Naive thymus-derived CD4-positive, alpha-beta T cell (primary cell): ENCODE measurements at regions not wholly inside any gene's neighbourhood (a gene's known extent, or its start where the extent isn't known, plus 50 kb on each side); places are given as distances from the start of the nearest gene placed in this dataset.

Experiments
- ATAC-seq: fragments of 150-1000 bp; cut with Tn5 transposase; 2 replicates; pipeline ENCODE4 v1.10.0; 2021; ENCODE audit warnings: mild to moderate bottlenecking, moderate library complexity
- CTCF ChIA-PET: fragments of 350-600 bp; sonication (Branson Sonifier 250); formaldehyde crosslinking; loops from one replicate; lab custom pipeline; 2021; ENCODE audit warnings: antibody characterized with exemption; lab: Charles Lee
- POLR2A ChIA-PET: fragments of 350-600 bp; sonication (Branson Sonifier 250); formaldehyde crosslinking; loops from one replicate; lab custom pipeline; 2021; ENCODE audit warnings: antibody characterized with exemption, inconsistent platforms; lab: Charles Lee
- DNase-seq, 9 donors: peaks; one replicate each; pipeline versions ENCODE4 v3.0.0 to v3.0.0-alpha.2; 2020 to 2022; ENCODE audit warnings: mixed read lengths in 1 of 9
- H3K27ac ChIP-seq: one replicate; pipeline ENCODE4 v1.7.0; 2013; ENCODE audit warnings: mild to moderate bottlenecking, low read depth, low read length, moderate library complexity
- H3K27me3 ChIP-seq, 2 donors: one replicate each; pipeline ENCODE4 v1.7.0; 2013; ENCODE audit warnings: low read length in 2 of 2, mild to moderate bottlenecking in 2 of 2, moderate library complexity in 2 of 2; ENCODE audit not compliant: control insufficient read depth in 2 of 2, insufficient read depth in 2 of 2
- H3K36me3 ChIP-seq, 3 experiments: 1 replicate in 2 of 3; 2 replicates in 1 of 3; pipeline ENCODE4 v1.7.0; 2013; ENCODE audit warnings: low read length in 3 of 3, mild to moderate bottlenecking in 3 of 3, moderate library complexity in 1 of 3; ENCODE audit not compliant: insufficient read depth in 3 of 3, control insufficient read depth in 2 of 3
- H3K4me1 ChIP-seq, 2 donors: one replicate each; pipeline ENCODE4 v1.7.0; 2013; ENCODE audit warnings: low read length in 2 of 2, mild to moderate bottlenecking in 2 of 2, moderate library complexity in 1 of 2; ENCODE audit not compliant: control insufficient read depth in 2 of 2, insufficient read depth in 2 of 2
- H3K4me3 ChIP-seq: 2 replicates; pipeline ENCODE4 v1.7.0; 2013; ENCODE audit warnings: mild to moderate bottlenecking, low read length
- H3K9me3 ChIP-seq, 3 experiments: 1 replicate in 2 of 3; 2 replicates in 1 of 3; pipeline ENCODE4 v1.7.0; 2013; ENCODE audit warnings: low read length in 3 of 3; ENCODE audit not compliant: control insufficient read depth in 2 of 3
- H3K27ac Mint-ChIP-seq, 9 donors: one replicate each; pipeline ENCODE4 v1.8.0; 2020 to 2022; ENCODE audit warnings: mixed read lengths in 9 of 9, mild to moderate bottlenecking in 8 of 9, moderate library complexity in 5 of 9, inconsistent platforms in 2 of 9
- H3K27me3 Mint-ChIP-seq, 5 donors: one replicate each; pipeline ENCODE4 v1.8.0; 2021 to 2022; ENCODE audit warnings: mixed read lengths in 5 of 5, mild to moderate bottlenecking in 1 of 5
- H3K36me3 Mint-ChIP-seq, 5 donors: one replicate each; pipeline ENCODE4 v1.8.0; 2020 to 2022; ENCODE audit warnings: mixed read lengths in 5 of 5, mild to moderate bottlenecking in 3 of 5, inconsistent platforms in 1 of 5
- H3K4me1 Mint-ChIP-seq, 7 donors: one replicate each; pipeline ENCODE4 v1.8.0; 2020 to 2022; ENCODE audit warnings: mixed read lengths in 7 of 7, mild to moderate bottlenecking in 3 of 7, inconsistent platforms in 1 of 7
- H3K4me3 Mint-ChIP-seq, 10 donors: one replicate each; pipeline ENCODE4 v1.8.0; 2020 to 2022; ENCODE audit warnings: mild to moderate bottlenecking in 10 of 10, mixed read lengths in 10 of 10, moderate library complexity in 6 of 10, inconsistent platforms in 2 of 10
- H3K9me3 Mint-ChIP-seq, 11 donors: one replicate each; pipeline ENCODE4 v1.8.0; 2020 to 2022; ENCODE audit warnings: mixed read lengths in 11 of 11, mild to moderate bottlenecking in 4 of 11, inconsistent platforms in 1 of 11, moderate library complexity in 1 of 11
- intact Hi-C, 2 donors: fragments of 100-400 bp; cut with micrococcal nuclease; formaldehyde crosslinking; loops; one replicate each; pipeline ENCODE4 v1.15.1; 2023

DNA sequence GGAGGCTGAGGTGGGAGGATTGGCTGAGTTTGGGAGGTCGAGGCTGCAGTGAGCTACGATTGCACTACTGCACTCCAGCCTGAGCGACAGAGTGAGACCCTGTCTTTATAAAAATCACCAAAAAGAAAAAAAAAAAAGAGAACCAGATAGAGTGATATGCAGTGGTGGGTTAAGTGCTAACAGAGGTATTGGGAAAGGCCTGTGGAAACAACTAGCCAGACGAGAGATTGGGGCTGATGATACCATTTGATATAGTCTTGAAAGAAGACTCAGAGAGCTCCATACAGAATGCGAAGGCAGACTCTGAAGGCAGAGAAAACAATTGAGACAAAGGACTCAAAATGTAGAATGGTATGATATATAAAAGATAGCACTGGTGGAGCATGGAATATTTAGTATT lies 134.1 kb downstream of the CDC42EP3 start:
- ChIA-PET CTCF (interaction anchor here (0.7 kb wide), 1 partner anchor 678 kb away, joined by 3 read pairs; no protein-coding TSS in a partner anchor), POLR2A (interaction anchor here (0.6 kb wide), 2 partner anchors 45 to 65 kb away, joined by 3 read pairs; no protein-coding TSS in a partner anchor)
- H3K27me3 ChIP-seq: no peaks in the 10 kb centered on the region
- Mint-ChIP-seq H3K27me3 (peaks cover 0 to 28% (median 0%) of the 10 kb centered on the region in 5 donors), H3K4me1 (peaks cover 0 to 5% (median 3%) of the 10 kb centered on the region in 7 donors), H3K36me3 (no peaks in the 10 kb centered on the region), H3K9me3 (peaks cover 0 to 5% (median 0%) of the 10 kb centered on the region in 11 donors), H3K4me3 (no peak overlapping the region), H3K27ac (no peak overlapping the region)
- DNase-seq (no peak), ATAC-seq (no peak)
- no peaks in the 10 kb centered on the region for H3K4me1 ChIP-seq
- intact Hi-C loops: loop anchor here (2.0 to 5.0 kb wide), 5 partner anchors 81 to 340 kb away; partner anchors contain the start of gene CDC42EP3 (in 1 of the 2)
- no peak overlapping the region for H3K4me3 ChIP-seq
- no peaks in the 10 kb centered on the region for H3K9me3 ChIP-seq
- H3K36me3 ChIP-seq: no peaks in the 10 kb centered on the region
- no peak overlapping the region for H3K27ac ChIP-seq

DNA sequence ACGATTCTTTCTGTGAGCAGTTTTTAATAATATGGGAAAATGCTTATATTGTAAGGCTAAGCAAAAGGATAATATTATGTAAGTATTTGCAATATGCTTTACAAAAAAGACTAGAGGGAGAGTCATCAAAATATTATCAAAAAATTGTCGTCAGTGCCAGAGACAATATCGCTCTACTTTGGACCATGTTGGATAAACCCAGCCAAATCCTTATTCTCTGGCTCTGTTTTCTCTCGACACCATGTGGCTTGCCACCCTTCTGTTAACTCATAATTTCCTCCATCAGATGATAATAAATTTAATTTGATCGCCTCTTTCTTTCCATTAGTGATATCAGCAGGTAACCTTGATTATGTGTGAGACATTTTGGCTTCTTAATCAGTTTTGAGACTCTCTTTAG lies 129.9 kb downstream of the CDC42EP3 start:
- peaks cover 0 to 3% (median 0%) of the 10 kb centered on the region in 7 donors for H3K4me1 Mint-ChIP-seq
- CTCF ChIA-PET: no interaction called here
- peaks cover 0 to 37% (median 0%) of the 10 kb centered on the region in 5 donors for H3K27me3 Mint-ChIP-seq
- ATAC-seq (no peak), DNase-seq (no peak)
- no peaks in the 10 kb centered on the region for H3K9me3 ChIP-seq
- H3K9me3 Mint-ChIP-seq: peaks cover 0 to 5% (median 0%) of the 10 kb centered on the region in 11 donors
- intact Hi-C loops: no loop called here
- H3K4me1 ChIP-seq: no peaks in the 10 kb centered on the region
- no peaks in the 10 kb centered on the region for H3K36me3 Mint-ChIP-seq
- POLR2A ChIA-PET: no interaction called here
- H3K27ac Mint-ChIP-seq: no peak overlapping the region
- no peak overlapping the region for H3K4me3 ChIP-seq
- no peak overlapping the region for H3K27ac ChIP-seq
- H3K27me3 ChIP-seq: no peaks in the 10 kb centered on the region
- H3K36me3 ChIP-seq: no peaks in the 10 kb centered on the region
- no peak overlapping the region for H3K4me3 Mint-ChIP-seq

DNA sequence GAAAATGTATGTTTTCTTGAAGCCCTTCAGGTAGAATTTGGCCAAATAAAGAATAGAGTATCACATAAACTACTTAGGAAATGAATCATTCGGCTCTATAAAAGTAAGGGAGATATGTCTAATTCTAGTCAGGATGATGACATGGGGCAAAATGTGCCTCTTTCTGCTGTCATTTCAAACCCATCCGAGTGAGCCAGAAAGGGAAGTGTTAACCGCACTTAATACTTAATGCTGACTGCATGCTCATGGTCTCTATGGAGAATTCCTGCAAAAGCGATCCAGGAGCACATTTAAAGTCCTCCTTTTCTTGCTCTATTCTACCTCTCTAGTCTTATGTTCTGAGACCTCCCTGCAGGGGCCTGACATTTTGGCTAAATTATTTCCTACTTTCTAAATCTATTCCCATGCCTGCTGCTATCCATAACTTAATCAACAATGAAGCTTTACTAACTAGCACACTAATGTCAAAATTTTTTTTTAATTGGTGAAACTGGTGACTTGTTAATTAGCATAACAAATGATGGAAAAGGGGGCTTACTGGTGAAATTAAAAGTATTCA lies 127.4 kb downstream of the CDC42EP3 start:
- Histone ChIP-seq H3K36me3 (no peaks in the 10 kb centered on the region), H3K27ac (no peak overlapping the region), H3K4me1 (no peaks in the 10 kb centered on the region), H3K9me3 (no peaks in the 10 kb centered on the region), H3K27me3 (no peaks in the 10 kb centered on the region), H3K4me3 (no peak overlapping the region)
- no peak for ATAC-seq
- H3K36me3 Mint-ChIP-seq: no peaks in the 10 kb centered on the region
- ChIA-PET POLR2A (interaction anchor here (0.7 kb wide), 1 partner anchor 104 kb away, joined by 3 read pairs; no protein-coding TSS in a partner anchor), CTCF (interaction anchor here (1.3 kb wide), 1 partner anchor 288 kb away, joined by 4 read pairs; no protein-coding TSS in a partner anchor)
- no peak for DNase-seq
- peaks cover 0 to 3% (median 0%) of the 10 kb centered on the region in 7 donors for H3K4me1 Mint-ChIP-seq
- H3K27ac Mint-ChIP-seq: no peak overlapping the region
- peaks cover 0 to 4% (median 0%) of the 10 kb centered on the region in 11 donors for H3K9me3 Mint-ChIP-seq
- H3K4me3 Mint-ChIP-seq: no peak overlapping the region
- intact Hi-C loops: no loop called here
- H3K27me3 Mint-ChIP-seq: peaks cover 0 to 37% (median 0%) of the 10 kb centered on the region in 5 donors

DNA sequence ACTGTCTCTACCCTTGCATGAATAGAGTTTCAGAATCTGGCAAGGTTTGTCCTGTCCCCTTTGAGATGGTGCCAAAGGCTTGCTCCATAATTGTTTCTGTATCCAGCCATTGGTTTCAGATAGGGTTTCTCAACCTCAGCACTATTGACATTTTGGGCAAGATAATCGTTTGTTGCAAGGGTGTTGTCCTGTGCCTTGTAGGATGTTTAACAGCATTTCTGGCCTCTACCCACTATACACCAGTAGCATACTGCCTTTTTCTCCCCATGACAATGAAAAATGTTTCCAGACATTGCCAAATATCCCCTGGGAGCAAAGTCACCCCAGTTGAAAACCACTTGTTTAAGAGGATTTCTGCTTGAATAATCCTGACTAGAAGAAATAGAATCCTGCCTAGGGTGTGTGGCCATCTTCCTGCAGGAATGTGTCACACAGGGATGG lies 126.8 kb downstream of the CDC42EP3 start:
- POLR2A ChIA-PET: no interaction called here
- Histone ChIP-seq H3K4me1 (no peaks in the 10 kb centered on the region), H3K9me3 (no peaks in the 10 kb centered on the region), H3K36me3 (no peaks in the 10 kb centered on the region), H3K4me3 (no peak overlapping the region), H3K27ac (no peak overlapping the region), H3K27me3 (no peaks in the 10 kb centered on the region)
- Mint-ChIP-seq H3K4me3 (no peak overlapping the region), H3K9me3 (no peaks in the 10 kb centered on the region), H3K27ac (no peak overlapping the region), H3K36me3 (no peaks in the 10 kb centered on the region), H3K4me1 (peaks cover 0 to 3% (median 0%) of the 10 kb centered on the region in 7 donors), H3K27me3 (peaks cover 0 to 36% (median 0%) of the 10 kb centered on the region in 5 donors)
- CTCF ChIA-PET: interaction anchor here (1.3 kb wide), 1 partner anchor 288 kb away, joined by 4 read pairs; no protein-coding TSS in a partner anchor
- intact Hi-C loops: no loop called here
- DNase-seq: no peak
- ATAC-seq: no peak

DNA sequence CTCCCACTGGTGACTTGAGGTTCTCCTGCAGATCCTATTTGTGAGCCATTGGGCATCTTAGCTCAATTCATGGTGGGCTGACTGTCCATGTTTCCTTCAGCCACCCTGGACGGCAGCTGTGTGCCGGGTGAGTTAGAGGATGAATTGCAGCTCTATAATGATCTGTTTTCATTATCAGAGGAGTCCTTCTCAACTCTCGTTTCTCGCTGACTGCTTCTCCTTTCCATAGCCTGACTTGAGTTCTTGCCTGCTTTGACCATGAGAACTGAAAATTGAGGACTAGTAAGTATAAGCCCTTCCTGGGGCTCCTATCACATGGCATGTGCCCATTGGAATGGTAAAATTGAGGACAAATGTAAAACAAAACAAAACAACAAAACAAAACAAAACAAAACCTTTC lies 121.8 kb downstream of the CDC42EP3 start:
- no peak overlapping the region for H3K4me3 ChIP-seq
- H3K27me3 ChIP-seq: no peaks in the 10 kb centered on the region
- CTCF ChIA-PET: interaction anchor here (0.6 kb wide), 1 partner anchor 11 kb away, joined by 4 read pairs; no protein-coding TSS in a partner anchor
- ATAC-seq (no peak), DNase-seq (no peak)
- H3K27ac ChIP-seq: no peak overlapping the region
- no peaks in the 10 kb centered on the region for H3K4me1 ChIP-seq
- Mint-ChIP-seq H3K4me1 (peaks cover 0 to 9% (median 5%) of the 10 kb centered on the region in 7 donors), H3K27ac (no peak overlapping the region), H3K9me3 (no peaks in the 10 kb centered on the region), H3K36me3 (no peaks in the 10 kb centered on the region), H3K4me3 (no peak overlapping the region), H3K27me3 (peaks cover 0 to 8% (median 0%) of the 10 kb centered on the region in 5 donors)
- no peaks in the 10 kb centered on the region for H3K9me3 ChIP-seq
- POLR2A ChIA-PET: no interaction called here
- no peaks in the 10 kb centered on the region for H3K36me3 ChIP-seq
- intact Hi-C loops: no loop called here

DNA sequence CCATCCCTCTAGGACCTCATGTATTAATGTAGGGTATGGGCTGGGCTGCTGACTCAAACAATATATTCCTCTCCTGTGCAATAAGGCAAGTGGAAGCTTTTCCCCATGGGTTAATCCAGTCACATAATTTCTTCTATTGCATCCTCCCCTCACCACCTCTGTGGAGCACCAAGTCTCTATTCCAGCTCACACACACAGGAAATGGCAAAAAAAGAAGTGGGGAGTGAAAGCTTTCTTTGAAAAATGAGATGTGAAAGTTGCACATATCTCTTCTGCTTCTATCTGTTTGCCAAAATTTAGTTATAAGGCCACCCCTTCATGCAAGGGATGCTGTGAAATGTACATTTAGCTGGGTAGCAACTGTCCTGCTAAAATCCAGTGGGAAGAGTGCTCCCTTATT lies 121.3 kb downstream of the CDC42EP3 start:
- Histone ChIP-seq H3K27me3 (no peaks in the 10 kb centered on the region), H3K27ac (no peak overlapping the region), H3K4me3 (no peak overlapping the region), H3K36me3 (no peaks in the 10 kb centered on the region), H3K4me1 (peaks cover 0 to 3% of the 10 kb centered on the region in 2 donors), H3K9me3 (no peaks in the 10 kb centered on the region)
- DNase-seq: no peak
- H3K9me3 Mint-ChIP-seq: no peaks in the 10 kb centered on the region
- ATAC-seq: no peak
- H3K27ac Mint-ChIP-seq: no peak overlapping the region
- no peaks in the 10 kb centered on the region for H3K36me3 Mint-ChIP-seq
- H3K4me3 Mint-ChIP-seq: no peak overlapping the region
- H3K27me3 Mint-ChIP-seq: peaks cover 0 to 3% (median 0%) of the 10 kb centered on the region in 5 donors
- intact Hi-C loops: loop anchor here in 1 of 2 donors (5.0 kb wide), 1 partner anchor 37 kb away; no protein-coding TSS in a partner anchor
- ChIA-PET CTCF (no interaction called here), POLR2A (no interaction called here)
- peaks cover 0 to 9% (median 5%) of the 10 kb centered on the region in 7 donors for H3K4me1 Mint-ChIP-seq
